GM18870 (cell line): ENCODE measurements at regions not wholly inside any gene's neighbourhood (a gene's known extent, or its start where the extent isn't known, plus 50 kb on each side); places are given as distances from the start of the nearest gene placed in this dataset.

Experiments used
- ATAC-seq: cut with Tn5 transposase; IDR thresholded peaks from one replicate; pipeline ENCODE4 v1.9.1; 2021; ENCODE audit warnings: moderate library complexity; ENCODE audit not compliant: unreplicated experiment

GRCh38 chr15:31151301-31152233 lies 50.0 kb upstream of the TRPM1 start:
- ATAC-seq = no peak

DNA sequence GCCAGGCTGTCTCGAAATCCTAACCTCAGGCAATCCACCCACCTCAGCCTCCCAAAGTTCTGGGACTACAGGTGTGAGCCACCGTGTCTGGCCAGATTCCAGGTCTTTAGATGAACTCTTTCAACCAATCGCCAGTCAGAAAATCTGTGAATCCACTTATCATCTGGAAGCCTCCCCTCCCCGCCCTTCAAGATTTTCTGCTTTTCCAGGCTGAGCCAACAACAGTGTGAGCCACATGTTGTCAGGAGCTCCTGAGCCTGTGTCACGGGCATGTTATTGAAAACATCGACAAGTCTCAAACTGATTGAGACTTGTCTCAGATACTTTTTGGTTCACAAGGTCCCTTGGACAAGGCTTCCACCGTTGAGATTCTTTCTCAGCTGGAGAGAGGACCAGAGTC lies 52.0 kb upstream of the TRPM1 start:
- ATAC-seq = no peak

DNA sequence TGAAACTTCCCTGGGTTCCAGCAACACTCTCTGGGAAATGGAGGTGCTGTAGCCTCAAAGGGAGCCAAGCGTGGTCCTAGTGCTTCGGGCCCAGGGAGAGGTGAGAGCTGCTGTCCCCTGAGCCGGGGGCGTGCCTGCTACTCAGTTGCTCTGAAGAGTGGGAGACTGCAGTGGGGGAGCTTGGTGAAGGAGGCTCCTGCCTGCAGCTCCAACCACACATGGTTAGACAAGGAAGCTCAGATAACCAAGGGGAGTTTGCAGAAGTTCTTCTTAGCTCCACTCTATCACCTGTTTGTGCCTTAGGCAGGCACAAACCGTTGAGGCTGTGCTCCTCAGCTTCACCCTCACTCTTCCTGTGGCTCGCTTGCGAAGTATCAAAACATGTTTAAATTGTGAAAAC lies 53.6 kb upstream of the TRPM1 start:
- no peak for ATAC-seq

GRCh38 chr15:31156226-31156625 lies 54.7 kb upstream of the TRPM1 start:
- ATAC-seq = no peak

DNA sequence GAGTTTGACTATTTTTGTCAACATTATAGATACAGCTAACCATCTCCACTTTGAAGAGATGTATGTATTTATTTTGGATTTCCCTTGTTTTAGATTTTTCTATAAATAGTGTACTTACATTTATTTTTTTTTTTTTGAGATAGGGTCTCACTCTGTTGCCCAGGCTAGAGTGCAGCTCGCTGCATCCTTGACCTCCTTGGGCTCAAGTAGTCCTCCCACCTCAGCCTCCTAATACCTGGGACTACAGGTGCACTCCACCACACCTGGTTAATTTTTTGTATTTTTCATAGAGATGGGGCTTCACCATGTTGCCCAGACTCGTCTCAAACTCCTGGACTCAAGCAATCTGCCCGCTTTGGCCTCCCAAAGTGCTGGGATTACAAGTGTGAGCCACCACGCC lies 55.3 kb upstream of the TRPM1 start:
- ATAC-seq = no peak

DNA sequence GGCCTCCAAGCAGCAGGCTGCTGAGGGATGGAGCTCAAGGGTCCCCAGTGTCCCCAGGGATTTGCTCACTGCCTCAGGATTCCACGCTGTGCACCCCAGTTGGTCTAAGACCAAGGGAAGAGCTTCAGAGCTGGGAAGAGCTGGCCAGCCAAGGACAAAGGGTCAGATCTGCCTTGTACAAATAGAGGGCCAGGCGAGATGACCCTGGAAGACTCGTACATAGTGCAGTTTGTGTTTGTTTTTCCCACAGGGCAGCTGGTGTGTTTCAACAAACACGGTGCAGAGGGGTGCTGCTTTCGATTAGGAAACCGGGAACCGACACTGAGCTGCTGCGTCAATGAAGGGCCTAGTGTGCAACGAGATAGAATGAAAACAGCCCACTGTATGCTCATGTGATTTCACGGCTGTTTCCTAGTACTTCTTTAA lies 56.1 kb upstream of the TRPM1 start:
- ATAC-seq = no peak

DNA sequence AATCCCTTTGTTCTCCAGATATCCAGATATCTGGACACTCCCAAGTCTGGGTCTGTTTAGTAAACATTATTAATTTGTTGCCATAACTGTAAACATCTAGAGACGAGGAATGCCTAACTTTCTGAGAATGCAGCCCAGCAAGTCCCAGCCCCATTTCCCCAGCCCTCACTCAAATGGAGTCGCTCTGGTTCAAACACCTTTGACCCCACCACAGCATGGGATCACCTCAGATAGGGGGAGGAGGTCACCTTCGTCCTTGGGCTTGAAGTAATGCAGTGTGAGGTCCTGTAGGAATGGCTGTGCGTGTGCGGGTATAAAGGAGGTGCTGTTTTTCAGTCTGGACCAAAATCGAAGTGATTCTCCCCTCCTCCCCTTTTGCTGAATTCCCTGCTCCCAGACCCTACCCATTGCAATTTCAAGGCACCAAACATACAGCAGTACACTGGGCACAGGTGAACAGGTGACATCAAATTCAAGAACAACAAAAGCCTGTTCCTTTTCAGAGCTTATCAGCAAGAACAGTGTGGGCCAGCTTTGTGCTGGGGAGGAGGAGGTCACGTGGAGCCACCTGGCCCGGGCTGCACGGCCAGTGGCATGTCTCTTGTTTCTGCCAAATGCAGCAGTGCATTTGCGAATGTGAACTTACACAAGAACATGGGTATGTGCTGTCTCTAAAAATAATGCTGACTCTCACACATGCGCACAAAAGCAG lies 57.5 kb upstream of the TRPM1 start:
- ATAC-seq = no peak

DNA sequence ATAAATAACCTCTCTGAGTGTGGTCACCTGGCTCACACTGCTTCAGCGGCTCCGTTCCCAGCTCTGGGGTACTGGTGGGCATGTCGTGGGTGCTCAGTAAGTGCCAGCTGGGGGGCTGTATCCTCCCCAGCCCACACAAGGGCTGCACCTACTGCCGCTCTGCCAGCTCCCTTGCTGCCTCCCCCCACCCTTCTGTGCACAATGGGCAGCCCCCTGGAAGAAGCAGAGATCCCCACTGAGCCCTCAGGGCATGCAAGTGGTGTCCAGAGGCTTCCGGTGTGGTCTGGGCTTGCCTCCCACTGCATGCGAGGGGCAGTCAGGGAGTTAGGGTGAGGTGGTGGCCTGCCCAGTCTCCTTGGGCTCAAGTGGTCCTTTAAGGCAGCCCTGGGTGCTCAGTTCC lies 58.3 kb upstream of the TRPM1 start:
- ATAC-seq = no peak

DNA sequence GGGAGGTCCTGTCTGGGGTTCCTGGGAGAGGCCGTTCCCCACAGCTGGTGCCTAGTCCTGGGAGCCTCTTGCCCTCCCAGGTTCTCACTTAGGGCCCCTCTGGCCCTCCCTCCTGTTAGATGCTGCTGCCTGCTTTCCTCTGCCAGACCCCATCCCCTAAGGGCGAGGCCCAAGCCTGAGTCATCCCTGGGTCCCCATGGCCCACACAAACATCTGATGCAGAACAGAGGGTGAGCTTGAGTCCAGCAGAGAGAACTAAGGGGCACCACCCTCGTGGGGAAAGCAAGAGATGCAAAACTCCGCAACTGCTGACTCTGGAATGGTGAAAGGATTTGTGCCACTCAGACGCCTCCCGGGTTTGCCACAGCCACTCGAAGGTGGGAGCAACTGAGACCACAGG lies 58.8 kb upstream of the TRPM1 start:
- no peak for ATAC-seq

DNA sequence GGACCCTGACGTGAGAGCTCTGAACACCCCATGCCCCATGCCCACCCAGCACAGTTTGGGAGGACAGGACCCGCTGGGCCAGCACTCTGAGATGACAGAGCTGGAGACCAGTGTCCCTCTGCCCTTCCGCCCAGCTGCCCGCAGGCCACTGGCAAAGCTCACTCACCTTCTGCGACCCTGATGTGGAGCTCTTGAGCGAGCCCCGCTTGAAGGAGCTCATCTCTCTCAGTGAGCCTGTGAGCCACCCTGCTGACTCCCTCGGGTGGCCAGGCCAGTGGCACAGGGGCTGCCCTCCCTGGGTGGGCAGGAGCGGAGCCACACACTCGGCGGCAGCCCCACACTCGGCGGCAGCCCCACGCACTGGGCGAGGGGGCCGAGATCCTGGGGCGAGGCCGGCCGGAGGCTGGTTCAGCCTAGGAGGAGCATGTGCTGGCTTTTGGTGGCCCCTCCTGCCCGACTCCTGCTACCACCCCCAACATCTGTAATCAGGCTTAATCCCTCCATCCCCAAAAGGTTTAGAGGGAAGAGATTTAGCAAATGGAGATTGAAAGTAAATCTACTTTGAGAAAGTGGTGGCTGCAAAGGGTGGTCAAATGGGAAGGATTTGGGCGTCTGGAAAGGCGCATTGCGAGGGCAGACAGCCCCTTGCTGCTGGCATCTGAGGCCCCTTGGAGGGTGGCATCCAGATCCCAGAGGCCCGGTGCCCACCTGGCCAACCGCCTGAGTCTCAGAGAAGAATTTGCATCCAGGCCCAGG lies 59.4 kb upstream of the TRPM1 start:
- ATAC-seq = no peak

DNA sequence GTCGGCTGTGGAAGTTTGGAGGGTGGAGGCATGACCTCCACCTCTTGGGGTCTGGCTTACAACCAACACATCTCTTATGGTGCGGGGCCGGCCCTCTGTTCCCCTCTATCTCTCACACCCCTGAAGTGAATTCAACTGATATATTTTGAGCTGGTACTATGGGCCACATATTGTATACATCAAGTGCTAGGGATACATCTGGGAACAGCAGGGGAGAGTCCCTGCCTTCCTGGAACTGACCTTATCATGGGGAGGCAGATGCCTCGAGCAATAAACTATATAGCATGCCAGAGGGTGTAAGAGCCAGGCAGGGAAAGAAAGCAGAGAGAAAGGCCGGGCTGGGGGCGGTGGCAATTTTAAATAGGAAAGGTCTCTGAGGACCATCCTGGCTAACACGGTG lies 60.4 kb upstream of the TRPM1 start:
- ATAC-seq = no peak

DNA sequence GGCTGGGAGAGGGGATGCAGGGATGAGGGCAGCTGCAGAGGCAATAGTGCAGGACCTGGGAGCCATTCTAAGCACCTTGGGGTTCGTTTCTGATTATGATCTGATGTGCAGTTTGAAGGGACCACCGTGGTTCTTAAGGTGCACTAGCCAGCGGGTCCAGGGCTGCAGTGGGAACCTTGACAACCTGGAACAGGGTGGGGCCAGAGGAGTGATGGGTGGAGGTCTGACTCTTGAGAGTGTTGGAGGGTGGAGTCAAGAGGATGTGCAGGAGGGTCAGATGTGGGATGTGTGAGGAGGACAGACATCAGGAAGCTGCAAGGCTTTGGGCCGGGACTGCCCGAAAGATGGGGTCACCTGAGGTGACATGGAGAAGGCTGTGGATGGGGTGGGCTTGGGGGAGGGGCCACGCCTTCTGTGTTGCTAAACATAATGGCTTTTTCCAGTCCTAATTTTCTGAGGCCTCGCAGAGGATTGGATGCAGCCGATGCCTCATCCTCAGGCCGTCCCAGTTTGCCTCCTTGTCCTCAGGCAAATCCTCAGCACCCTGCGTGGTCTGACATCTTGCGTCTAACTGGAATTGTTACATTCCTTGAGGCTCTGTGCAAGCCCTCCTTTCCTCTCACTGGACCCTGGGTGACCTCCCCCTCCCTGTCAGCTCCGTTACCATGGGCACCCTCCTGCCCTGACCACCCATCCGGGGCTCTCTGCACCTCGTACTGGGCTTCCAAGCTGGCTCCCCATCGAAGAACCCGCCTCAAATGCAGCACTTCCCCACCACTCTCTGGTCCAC lies 61.4 kb upstream of the TRPM1 start:
- ATAC-seq = no peak

DNA sequence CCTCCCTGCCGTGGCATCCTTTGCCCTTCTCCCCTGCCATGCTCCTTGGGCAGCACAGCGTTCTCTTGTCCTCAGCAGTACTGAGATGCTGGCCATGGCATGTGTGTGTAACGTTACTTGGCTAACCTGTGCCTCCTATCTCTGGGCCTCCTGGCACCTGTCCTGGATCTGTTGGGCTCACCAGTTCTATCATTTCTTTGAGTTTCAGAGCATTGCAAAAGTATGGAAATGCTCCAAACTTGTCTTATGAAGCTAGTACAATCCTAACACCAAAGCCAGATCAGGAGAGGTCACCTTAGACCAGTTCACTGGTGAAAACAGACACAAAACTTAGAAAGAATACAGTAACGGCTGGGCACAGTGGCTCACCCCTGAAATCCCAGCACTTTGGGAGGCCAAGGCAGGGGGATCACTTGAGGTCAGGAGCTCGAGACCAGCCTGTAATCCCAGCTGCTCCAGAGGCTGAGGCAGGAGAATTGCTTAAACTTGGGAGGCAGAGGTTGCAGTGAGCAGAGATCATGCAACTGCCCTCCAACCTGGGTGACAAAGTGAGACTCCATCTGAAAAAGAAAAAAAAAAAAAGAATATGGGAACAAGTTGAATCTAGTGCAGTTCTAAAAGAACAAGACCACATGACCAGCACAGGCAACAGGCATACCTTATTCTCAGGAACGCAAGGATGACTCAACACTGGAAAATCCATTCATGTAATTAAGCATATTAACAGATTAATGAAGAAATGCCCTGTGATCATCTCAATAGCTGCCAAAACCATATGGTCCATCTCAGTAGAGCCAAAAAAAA lies 62.4 kb upstream of the TRPM1 start:
- no peak for ATAC-seq

GRCh38 chr15:31164573-31164912 lies 63.0 kb upstream of the TRPM1 start:
- ATAC-seq = no peak

- no peak for ATAC-seq
These were observed 68.0 kb upstream of the TRPM1 start for GRCh38 chr15:31169558-31169957.

DNA sequence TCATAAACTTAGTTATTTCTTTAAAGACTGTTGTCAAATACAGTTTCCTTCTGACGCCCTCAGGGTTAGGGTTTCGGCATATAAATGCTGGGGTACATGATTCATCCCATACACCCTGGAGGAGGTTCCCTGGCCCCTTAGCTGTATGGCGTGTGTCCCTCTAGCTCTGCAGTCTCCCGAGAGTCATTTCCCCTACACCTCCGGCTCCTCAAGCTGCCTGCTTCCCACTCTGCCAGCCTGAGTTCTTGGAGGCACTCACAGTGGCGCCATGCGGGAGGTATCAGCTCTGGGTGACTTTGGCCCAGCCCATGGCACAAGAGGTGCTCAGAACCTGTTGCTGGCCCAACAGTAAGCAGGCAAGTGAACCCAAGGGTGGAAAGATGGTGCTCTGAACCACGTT lies 70.2 kb upstream of the TRPM1 start:
- ATAC-seq = no peak

GRCh38 chr15:31172606-31173005 lies 71.1 kb upstream of the TRPM1 start:
- ATAC-seq = no peak

DNA sequence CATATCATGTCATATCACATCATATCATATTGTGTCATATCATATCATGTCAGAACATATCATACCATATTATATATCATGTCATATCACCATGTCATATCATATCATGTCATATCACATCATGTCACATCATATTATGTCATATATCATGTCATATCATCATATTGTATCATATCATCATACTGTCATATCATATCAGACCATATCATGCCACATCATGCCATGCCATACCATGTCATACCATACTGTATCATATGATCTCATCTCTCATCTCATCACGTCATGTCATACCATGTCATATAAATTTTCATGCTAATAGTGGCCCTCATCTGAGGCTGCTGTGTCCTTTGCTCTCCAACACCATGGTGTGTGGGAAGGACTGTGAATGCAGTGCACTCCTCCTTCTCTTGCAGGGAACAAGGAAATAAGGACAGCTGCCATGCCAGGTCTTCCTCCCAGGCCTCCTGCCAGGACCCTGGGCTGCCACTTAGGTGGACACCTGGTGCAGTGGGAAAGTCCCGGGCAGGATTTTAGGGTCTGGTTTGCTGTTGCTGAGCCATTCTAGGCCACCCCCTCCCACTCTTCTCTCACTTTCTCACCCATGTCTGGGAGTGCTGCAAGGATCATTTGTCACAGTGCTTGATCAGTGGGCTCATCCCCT lies 72.4 kb upstream of the TRPM1 start:
- no peak for ATAC-seq

DNA sequence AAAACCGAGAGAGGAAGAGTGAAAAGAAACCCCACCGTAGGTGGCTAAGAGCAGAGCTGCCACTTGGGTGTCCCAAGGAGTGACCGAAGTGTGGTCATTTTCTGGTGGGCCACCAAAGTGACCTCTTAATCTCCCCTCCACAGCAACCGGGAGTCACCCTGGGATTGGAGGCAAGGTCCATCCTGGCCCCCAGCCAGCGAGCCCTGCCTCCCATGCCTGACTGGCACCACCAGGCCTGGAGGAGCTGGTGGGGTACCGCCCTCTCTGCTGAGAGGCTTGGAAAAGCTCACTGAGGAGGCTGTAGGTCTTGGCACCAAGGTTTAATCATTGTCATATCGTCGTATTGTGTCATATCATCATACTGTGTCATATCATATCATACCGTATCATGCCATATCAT lies 74.0 kb upstream of the TRPM1 start:
- no peak for ATAC-seq

GRCh38 chr15:31177951-31178350 lies 76.4 kb upstream of the TRPM1 start:
- no peak for ATAC-seq
